GM10266 (cell line): ENCODE measurements at regions not wholly inside any gene's neighbourhood (a gene's known extent, or its start where the extent isn't known, plus 50 kb on each side); places are given as distances from the start of the nearest gene placed in this dataset.
"Not testable (repeated sequence)": the region's sequence is repeated elsewhere in the genome, so short reads cannot be mapped to it uniquely, and the experiment has no call there.

Experiments used
- DNase-seq: peaks from one replicate; pipeline ENCODE4 v3.0.0; 2012; ENCODE audit errors: extremely low spot score
- TF ChIP-seq, protein P1 (sequence below): IDR thresholded peaks from 2 replicates; pipeline ENCODE4 v1.5.1; 2012; ENCODE audit warnings: mild to moderate bottlenecking, low read depth; ENCODE audit not compliant: control insufficient read depth, insufficient read depth; ENCODE audit errors: missing control alignments

DNA sequence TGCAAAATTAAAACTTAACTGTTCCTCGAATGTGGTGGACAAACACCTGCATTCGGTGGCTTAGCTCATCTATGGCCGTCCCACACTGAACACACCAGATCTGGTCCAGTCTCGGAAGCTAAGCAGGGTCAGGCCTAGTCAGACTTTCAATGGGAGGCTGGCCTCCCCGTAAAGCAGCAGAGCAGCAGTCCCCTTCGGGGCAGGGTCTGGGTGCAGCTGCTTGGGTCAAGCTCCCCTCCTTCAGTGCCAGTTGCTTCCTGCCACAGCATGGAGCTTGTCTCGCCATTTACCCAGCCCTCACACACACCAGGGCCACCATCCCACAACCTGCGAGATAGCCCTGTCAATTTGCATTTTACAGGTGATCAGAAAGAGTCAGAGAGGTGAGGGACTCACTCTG, 93.2 kb downstream of the TUBA3C start:
- DNase-seq = no peak
- TF ChIP-seq, protein P1, sequence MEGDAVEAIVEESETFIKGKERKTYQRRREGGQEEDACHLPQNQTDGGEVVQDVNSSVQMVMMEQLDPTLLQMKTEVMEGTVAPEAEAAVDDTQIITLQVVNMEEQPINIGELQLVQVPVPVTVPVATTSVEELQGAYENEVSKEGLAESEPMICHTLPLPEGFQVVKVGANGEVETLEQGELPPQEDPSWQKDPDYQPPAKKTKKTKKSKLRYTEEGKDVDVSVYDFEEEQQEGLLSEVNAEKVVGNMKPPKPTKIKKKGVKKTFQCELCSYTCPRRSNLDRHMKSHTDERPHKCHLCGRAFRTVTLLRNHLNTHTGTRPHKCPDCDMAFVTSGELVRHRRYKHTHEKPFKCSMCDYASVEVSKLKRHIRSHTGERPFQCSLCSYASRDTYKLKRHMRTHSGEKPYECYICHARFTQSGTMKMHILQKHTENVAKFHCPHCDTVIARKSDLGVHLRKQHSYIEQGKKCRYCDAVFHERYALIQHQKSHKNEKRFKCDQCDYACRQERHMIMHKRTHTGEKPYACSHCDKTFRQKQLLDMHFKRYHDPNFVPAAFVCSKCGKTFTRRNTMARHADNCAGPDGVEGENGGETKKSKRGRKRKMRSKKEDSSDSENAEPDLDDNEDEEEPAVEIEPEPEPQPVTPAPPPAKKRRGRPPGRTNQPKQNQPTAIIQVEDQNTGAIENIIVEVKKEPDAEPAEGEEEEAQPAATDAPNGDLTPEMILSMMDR = no peak

DNA sequence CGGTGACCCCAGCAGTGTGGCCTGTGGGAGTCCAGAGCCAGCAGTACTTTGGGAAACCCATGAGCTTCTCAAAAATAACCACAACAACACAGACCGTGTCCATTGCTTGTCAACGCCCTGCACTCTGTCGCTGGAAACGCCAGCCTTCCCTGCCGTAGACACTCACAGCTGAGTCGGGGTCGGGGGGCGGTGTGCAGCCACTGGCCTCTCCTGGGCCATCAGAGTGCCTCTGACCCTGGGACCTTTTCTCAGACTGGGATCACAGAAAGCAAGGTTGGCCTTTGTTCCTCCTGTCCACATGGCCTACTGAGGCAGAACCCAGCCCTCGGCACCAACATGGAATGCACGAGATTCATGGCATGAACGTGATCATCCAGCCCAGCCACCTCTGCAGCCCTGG, 95.7 kb downstream of the TUBA3C start:
- TF ChIP-seq, protein P1 = no peak
- DNase-seq = no peak

DNA sequence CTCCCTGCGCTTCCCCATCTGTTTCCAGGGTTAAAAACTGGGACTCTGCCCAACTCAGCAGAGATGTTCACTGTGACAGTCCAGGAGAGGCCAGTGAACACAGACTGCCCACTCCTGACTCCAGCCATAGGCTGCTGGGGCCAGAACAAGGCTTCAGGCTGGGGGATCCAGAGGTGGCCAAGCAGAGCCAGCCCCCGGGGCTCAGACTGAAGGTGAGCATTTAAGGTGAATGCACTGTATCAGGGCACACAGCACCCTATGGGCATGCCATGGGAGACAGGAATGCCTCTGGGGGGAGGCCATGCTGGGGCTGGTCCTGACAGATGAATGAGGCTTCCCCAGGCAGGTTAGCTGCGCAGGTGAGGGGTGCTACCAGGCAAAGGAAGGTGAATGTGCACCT, 96.4 kb downstream of the TUBA3C start:
- TF ChIP-seq, protein P1 = no peak
- no peak for DNase-seq

DNA sequence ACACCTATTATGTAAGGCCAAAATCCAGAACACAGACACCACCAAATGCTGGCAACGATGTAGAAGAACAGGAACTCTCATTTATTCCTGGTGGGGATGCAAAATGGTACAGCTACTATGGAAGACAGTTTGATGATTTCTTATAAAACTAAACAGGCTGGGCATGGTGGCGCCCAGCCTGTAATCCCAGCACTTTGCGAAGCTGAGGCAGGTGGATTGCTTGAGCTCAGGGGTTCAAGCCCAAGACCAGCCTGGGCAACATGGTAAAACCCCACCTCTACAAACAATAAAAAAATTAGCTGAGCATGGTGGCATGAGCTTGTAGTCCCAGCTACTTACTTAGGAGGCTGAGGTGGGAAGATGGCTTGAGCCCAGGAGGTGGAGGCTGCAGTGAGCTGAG, 98.3 kb downstream of the TUBA3C start:
- DNase-seq = no peak
- TF ChIP-seq, protein P1 = no peak

DNA sequence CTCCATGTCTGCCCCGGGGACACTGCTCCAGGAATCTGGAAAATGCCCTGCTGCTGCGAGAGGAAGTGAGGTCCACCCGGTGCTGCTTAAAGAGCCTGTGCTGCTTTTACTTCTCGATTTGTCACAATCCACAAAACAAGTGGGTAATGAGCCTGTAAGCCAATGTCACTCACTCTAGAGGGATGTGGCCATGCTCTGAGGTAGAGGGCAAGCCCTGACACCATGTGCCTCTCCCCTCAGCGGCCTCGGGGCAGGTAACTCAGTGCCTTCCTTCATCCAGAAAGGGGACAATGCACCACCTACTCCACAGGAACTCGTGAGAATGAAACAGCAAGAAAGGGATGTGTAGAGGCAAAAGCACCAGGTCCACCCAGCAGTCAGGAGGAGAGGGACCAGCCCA, 106.2 kb downstream of the TUBA3C start:
- TF ChIP-seq, protein P1 = no peak
- no peak for DNase-seq

DNA sequence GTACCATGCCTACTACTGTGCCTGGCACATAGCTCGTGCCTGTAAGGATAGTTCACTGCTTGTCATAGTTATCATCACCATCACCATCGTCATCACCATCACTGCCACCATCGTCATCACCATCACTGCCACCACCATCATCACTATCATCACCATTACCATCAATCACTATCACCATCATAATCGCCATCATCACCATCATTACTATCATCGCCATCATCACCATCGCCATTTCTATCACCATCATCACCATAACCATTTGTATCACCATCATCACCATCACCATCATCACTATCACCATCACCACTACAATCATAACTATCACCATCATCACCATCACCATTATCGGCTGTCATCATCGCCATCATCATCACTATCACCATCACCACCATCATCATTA, 107.1 kb downstream of the TUBA3C start:
- TF ChIP-seq, protein P1 = no peak
- no peak for DNase-seq

DNA sequence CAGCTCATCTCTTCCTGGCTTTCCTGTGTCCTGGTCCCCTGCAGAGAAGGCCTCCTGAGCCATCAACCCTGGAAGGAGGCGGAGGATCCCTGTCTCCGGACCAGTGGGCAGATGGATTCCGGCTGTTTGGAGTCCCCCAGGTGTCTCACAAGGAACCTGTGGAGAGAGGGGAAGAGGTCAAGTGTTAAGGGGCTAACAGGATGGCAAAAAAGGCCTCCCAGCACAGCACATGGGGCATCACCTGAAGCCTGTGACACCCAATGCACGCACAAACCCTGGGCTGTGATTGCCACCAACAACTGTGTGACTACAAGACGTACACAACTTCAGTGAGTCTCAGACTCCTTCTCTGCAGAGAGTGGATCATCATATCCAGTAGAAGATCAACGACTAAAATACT, 107.5 kb downstream of the TUBA3C start:
- DNase-seq = not testable (repeated sequence)

DNA sequence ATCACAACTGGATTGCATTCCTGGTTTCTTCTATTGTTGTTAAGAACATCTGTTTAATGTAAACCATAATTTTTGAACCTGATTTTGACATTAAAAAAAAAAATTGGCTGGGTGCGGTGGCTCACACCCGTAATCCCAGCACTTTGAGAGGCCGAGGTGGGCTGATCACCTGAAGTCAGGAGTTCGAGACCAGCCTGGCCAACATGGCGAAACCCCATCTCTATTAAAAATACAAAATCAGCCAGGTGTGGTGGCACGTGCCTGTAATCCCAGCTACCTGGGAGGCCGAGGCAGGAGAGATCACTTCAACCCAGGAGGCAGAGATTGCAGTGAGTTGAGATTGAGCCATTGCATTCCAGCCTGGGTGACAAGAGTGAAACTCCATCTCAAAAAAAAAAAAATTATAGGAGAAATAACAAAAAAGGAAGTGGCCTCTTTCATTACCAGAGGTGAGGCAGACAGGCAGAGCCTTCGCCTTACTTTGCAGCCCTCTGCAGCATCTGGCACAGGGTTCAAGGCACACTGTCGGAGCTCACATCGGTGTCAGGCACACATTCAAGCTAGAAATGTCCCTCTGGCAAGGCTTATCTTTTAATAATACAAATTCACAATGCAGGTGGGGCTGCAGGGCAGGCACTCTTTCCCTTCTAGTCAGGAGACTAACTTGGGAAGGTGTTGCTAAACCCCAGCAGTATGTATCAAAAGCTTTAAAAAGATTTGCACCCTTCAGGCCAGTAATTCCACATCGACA, 108.5 kb downstream of the TUBA3C start:
- not testable (repeated sequence) for DNase-seq

DNA sequence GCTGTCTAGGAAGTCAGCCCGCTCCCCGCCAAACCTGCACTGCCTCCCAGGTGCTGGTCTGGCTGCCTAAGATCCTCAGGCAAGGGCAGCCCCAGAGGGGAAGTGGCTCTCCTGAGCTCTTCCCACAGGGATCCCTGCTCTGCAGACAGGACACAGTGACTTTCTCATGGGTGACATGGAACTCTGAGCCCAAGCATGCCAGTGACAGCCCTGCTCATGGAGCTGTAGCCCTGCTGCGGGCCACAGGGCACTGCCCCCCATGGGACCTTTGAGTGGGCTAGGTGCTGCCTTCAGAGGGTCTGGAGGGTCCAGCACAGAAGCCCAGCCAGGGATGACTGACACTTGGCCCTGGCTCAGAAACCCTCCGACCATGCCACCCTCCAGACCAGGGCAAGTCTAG, 109.1 kb downstream of the TUBA3C start:
- DNase-seq = no peak
- TF ChIP-seq, protein P1 = no peak
